PC-3 (cell line): ENCODE measurements at regions not wholly inside any gene's neighbourhood (a gene's known extent, or its start where the extent isn't known, plus 50 kb on each side); places are given as distances from the start of the nearest gene placed in this dataset.

ENCODE experiments used
- ATAC-seq: fragments of 200-7000 bp; cut with Tn5 transposase; 2 replicates; pipeline ENCODE4 v1.9.1; 2020; ENCODE audit warnings: mild to moderate bottlenecking, moderate library complexity
- BruUV-seq: library from RNA; stranded (reverse); fragments of 400-500 nt; replicated peaks from 2 replicates; lab custom pipeline; 2021; lab: Mats Ljungman, UMichigan
- CTCF ChIA-PET: fragments of 300-600 bp; sonication (Branson Sonifier 250); formaldehyde crosslinking; loops from one replicate; lab custom pipeline; 2022; ENCODE audit warnings: antibody characterized with exemption; lab: Charles Lee
- POLR2A ChIA-PET: fragments of 300-600 bp; sonication (Branson Sonifier 250); formaldehyde crosslinking; loops from one replicate; lab custom pipeline; 2022; ENCODE audit warnings: antibody characterized with exemption; ENCODE audit not compliant: unreplicated experiment; lab: Charles Lee
- DNase-seq: peaks from one replicate; pipeline ENCODE4 v3.0.0-alpha.2; 2015
- H2AFZ ChIP-seq: fragments of 300-600 bp; sonication (generic); 2 replicates; pipeline ENCODE4 v1.6.0; 2016; ENCODE audit warnings: antibody characterized with exemption, low read length
- H3F3A ChIP-seq: fragments of 300-600 bp; sonication (generic); one replicate; pipeline ENCODE4 v1.6.0; 2017; ENCODE audit warnings: antibody characterized with exemption, low read length, control low read depth, mild to moderate bottlenecking; ENCODE audit not compliant: unreplicated experiment
- H3K27ac ChIP-seq: fragments of 300-600 bp; sonication (generic); 2 replicates; pipeline ENCODE4 v1.5.1; 2016; ENCODE audit warnings: mild to moderate bottlenecking, low read length
- H3K27me3 ChIP-seq: fragments of 300-600 bp; sonication (generic); 2 replicates; pipeline ENCODE4 v1.6.1; 2016; ENCODE audit warnings: low read length, mixed read lengths
- H3K36me3 ChIP-seq: fragments of 300-600 bp; sonication (generic); 2 replicates; pipeline ENCODE4 v1.6.1; 2016; ENCODE audit warnings: low read depth, mixed run types, low read length, mixed read lengths
- H3K4me1 ChIP-seq: fragments of 300-600 bp; sonication (generic); 2 replicates; pipeline ENCODE4 v1.5.1; 2016; ENCODE audit warnings: low read length; ENCODE audit not compliant: insufficient read depth
- H3K4me2 ChIP-seq: fragments of 300-600 bp; sonication (generic); 2 replicates; pipeline ENCODE4 v1.6.0; 2016; ENCODE audit warnings: low read length
- H3K4me3 ChIP-seq: fragments of 300-600 bp; sonication (generic); 2 replicates; pipeline ENCODE4 v1.5.1; 2016; ENCODE audit warnings: mild to moderate bottlenecking, low read length, mixed read lengths
- H3K79me2 ChIP-seq: fragments of 300-600 bp; sonication (generic); 2 replicates; pipeline ENCODE4 v1.6.1; 2017; ENCODE audit warnings: low read length, mixed read lengths
- H3K9ac ChIP-seq: fragments of 300-600 bp; sonication (generic); 2 replicates; pipeline ENCODE4 v1.6.0; 2016; ENCODE audit warnings: mild to moderate bottlenecking, low read length
- H3K9me2 ChIP-seq: fragments of 300-600 bp; sonication (generic); replicated peaks from 2 replicates; pipeline ENCODE4 v1.6.1; 2016; ENCODE audit warnings: mixed run types, low read length, mixed read lengths
- H3K9me3 ChIP-seq: fragments of 300-600 bp; sonication (generic); 2 replicates; pipeline ENCODE4 v1.6.1; 2016; ENCODE audit warnings: low read length, mixed read lengths
- H4K20me1 ChIP-seq: fragments of 300-600 bp; sonication (generic); 2 replicates; pipeline ENCODE4 v1.6.1; 2016; ENCODE audit warnings: low read length, mixed read lengths
- CTCF ChIP-seq: fragments of 300-600 bp; sonication (generic); conservative IDR thresholded peaks from 2 replicates; pipeline ENCODE4 v1.5.1; 2017; ENCODE audit warnings: antibody characterized with exemption, low read depth, mild to moderate bottlenecking, low read length
- EZH2 ChIP-seq: fragments of 300-600 bp; sonication (generic); IDR thresholded peaks from one replicate; pipeline ENCODE4 v1.6.1; 2017; ENCODE audit warnings: antibody characterized with exemption, mild to moderate bottlenecking, low read length; ENCODE audit not compliant: unreplicated experiment
- EZH2phosphoT487 ChIP-seq: fragments of 300-600 bp; sonication (generic); IDR thresholded peaks from 2 replicates; pipeline ENCODE4 v1.6.1; 2018; ENCODE audit warnings: mild to moderate bottlenecking, antibody characterized with exemption, low read length, borderline replicate concordance
- intact Hi-C: fragments of 100-400 bp; cut with micrococcal nuclease; formaldehyde crosslinking; loops from 2 replicates; pipeline ENCODE4 v1.9.0; 2023

- no peaks in the 10 kb centered on the region for H3F3A ChIP-seq
- no peak for ATAC-seq
- CTCF ChIA-PET, result no interaction called here
- H3K79me2 ChIP-seq, result no peaks in the 10 kb centered on the region
- no peak overlapping the region for H2AFZ ChIP-seq
- TF ChIP-seq EZH2phosphoT487 (no peak), CTCF (no peak), EZH2 (no peak)
- no peak for DNase-seq
- H3K27me3 ChIP-seq, result 0 out of 2 replicates have a peak, but pooled peaks cover 5% of the 10 kb centered on the region
- no peak overlapping the region for H3K27ac ChIP-seq
- no peaks in the 10 kb centered on the region for H4K20me1 ChIP-seq
- POLR2A ChIA-PET, result no interaction called here
- H3K36me3 ChIP-seq, result no peaks in the 10 kb centered on the region
- H3K4me1 ChIP-seq, result peaks cover 17% of the 10 kb centered on the region
- no peaks in the 10 kb centered on the region for H3K9me2 ChIP-seq
- H3K9me3 ChIP-seq, result no peaks in the 10 kb centered on the region
- intact Hi-C loops, result no loop called here
- no peak overlapping the region for H3K4me2 ChIP-seq
- no peak overlapping the region for H3K4me3 ChIP-seq
- BruUV-seq, result no TSS peak
- no peak overlapping the region for H3K9ac ChIP-seq
Measured at GRCh38 chr1:208526613-208527125, 282.5 kb upstream of the PLXNA2 start.

- ChIA-PET CTCF (no interaction called here), POLR2A (no interaction called here)
- 0 out of 2 replicates have a peak, but pooled peaks cover 5% of the 10 kb centered on the region for H3K27me3 ChIP-seq
- no peak overlapping the region for H3K4me3 ChIP-seq
- H3K9me2 ChIP-seq, result no peaks in the 10 kb centered on the region
- DNase-seq, result no peak
- no peaks in the 10 kb centered on the region for H3F3A ChIP-seq
- H3K4me1 ChIP-seq, result peaks cover 12% of the 10 kb centered on the region
- no peak overlapping the region for H2AFZ ChIP-seq
- no peak overlapping the region for H3K4me2 ChIP-seq
- H4K20me1 ChIP-seq, result no peaks in the 10 kb centered on the region
- H3K36me3 ChIP-seq, result no peaks in the 10 kb centered on the region
- H3K9ac ChIP-seq, result no peak overlapping the region
- intact Hi-C loops, result no loop called here
- TF ChIP-seq EZH2phosphoT487 (no peak), EZH2 (no peak)
- H3K9me3 ChIP-seq, result no peaks in the 10 kb centered on the region
- H3K27ac ChIP-seq, result no peak overlapping the region
- no TSS peak for BruUV-seq
- ATAC-seq, result no peak
- H3K79me2 ChIP-seq, result no peaks in the 10 kb centered on the region
Measured at GRCh38 chr1:208527156-208527555, 283.0 kb upstream of the PLXNA2 start.

GRCh38 chr1:208528578-208529240 is 284.5 kb upstream of the PLXNA2 start:
- CTCF ChIA-PET, result no interaction called here
- TF ChIP-seq EZH2 (no peak), CTCF (0 out of 2 replicates have a peak, but pooled peaks have one; percentile 15)
- Histone ChIP-seq H3K4me2 (no peak overlapping the region), H3K4me1 (peaks cover 8% of the 10 kb centered on the region), H3F3A (no peaks in the 10 kb centered on the region), H2AFZ (no peak overlapping the region), H3K27ac (no peak overlapping the region), H3K9me2 (no peaks in the 10 kb centered on the region), H4K20me1 (no peaks in the 10 kb centered on the region), H3K27me3 (0 out of 2 replicates have a peak, but pooled peaks cover 5% of the 10 kb centered on the region), H3K79me2 (no peaks in the 10 kb centered on the region), H3K36me3 (no peaks in the 10 kb centered on the region), H3K9me3 (no peaks in the 10 kb centered on the region), H3K9ac (no peak overlapping the region), H3K4me3 (no peak overlapping the region)
- ATAC-seq (no peak), DNase-seq (no peak)
- no TSS peak for BruUV-seq
- intact Hi-C loops, result no loop called here
- POLR2A ChIA-PET, result interaction anchor here (0.6 kb wide), 1 partner anchor 32 kb away, joined by 3 read pairs; no protein-coding TSS in a partner anchor
